ENCODE measurements at regions not wholly inside any gene's neighbourhood (a gene's known extent, or its start where the extent isn't known, plus 50 kb on each side); places are given as distances from the start of the nearest gene placed in this dataset.

DNA sequence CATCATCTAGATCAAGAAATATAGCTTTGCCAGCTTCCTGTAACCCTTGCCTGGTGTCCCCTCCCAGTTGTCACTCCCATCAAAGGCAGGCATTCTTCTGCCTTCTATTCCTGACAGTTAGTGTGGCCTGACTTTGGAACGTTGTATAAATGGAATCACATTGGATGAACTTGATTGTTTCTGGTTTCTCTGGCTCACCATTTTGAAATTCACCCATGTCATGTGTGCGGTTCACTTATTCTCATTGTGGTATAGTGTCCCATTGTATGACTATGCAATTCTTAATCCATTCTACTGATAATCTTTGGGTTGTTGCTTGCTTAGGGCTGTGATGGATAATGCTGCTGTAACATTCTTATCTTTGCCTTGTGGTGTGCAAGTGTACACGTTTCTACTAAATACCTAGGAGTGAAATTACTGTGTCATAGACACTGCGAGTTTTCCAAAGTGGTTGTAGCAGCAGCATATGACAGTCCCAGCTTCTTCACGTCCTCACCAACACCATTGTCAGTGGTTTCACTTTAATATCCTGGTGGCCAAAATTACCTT, 73.2 kb downstream of the VEGFA start (continued):
- no peak for TF ChIP-seq SRSF9 (IDR thresholded peaks at IDR 0.05; ENCODE audit: borderline replicate concordance, low read depth, low read length)
- no peak for TF ChIP-seq ZNF347 (CRISPR knock-in tag; IDR thresholded peaks at IDR 0.05; ENCODE audit: low read depth)
- TF ChIP-seq ZNF197 (CRISPR knock-in tag; IDR thresholded peaks at IDR 0.05; ENCODE audit: low read depth) = 0 out of 2 replicates have a peak, but pooled peaks have one; percentile 30
- 0 out of 2 replicates have a peak, but pooled peaks have one; percentile 34 for TF ChIP-seq ERF (CRISPR knock-in tag; IDR thresholded peaks at IDR 0.05)
- TF ChIP-seq, protein P1, sequence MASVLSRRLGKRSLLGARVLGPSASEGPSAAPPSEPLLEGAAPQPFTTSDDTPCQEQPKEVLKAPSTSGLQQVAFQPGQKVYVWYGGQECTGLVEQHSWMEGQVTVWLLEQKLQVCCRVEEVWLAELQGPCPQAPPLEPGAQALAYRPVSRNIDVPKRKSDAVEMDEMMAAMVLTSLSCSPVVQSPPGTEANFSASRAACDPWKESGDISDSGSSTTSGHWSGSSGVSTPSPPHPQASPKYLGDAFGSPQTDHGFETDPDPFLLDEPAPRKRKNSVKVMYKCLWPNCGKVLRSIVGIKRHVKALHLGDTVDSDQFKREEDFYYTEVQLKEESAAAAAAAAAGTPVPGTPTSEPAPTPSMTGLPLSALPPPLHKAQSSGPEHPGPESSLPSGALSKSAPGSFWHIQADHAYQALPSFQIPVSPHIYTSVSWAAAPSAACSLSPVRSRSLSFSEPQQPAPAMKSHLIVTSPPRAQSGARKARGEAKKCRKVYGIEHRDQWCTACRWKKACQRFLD (CRISPR knock-in tag; IDR thresholded peaks at IDR 0.05) = no peak
- TF ChIP-seq ZNF766 (CRISPR knock-in tag; conservative IDR thresholded peaks at IDR 0.05) = no peak; the same call in 1 of the 2 replicates
- TF ChIP-seq MYBL2 (IDR thresholded peaks at IDR 0.05; ENCODE audit: low read depth) = no peak
- TF ChIP-seq MYBL2 (CRISPR knock-in tag; IDR thresholded peaks at IDR 0.05; ENCODE audit: borderline replicate concordance) = no peak
- TF ChIP-seq, protein P2, sequence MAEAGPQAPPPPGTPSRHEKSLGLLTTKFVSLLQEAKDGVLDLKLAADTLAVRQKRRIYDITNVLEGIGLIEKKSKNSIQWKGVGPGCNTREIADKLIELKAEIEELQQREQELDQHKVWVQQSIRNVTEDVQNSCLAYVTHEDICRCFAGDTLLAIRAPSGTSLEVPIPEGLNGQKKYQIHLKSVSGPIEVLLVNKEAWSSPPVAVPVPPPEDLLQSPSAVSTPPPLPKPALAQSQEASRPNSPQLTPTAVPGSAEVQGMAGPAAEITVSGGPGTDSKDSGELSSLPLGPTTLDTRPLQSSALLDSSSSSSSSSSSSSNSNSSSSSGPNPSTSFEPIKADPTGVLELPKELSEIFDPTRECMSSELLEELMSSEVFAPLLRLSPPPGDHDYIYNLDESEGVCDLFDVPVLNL (CRISPR knock-in tag; IDR thresholded peaks at IDR 0.05; ENCODE audit: low read depth) = no peak
- no peak for TF ChIP-seq ZNF146 (CRISPR knock-in tag; IDR thresholded peaks at IDR 0.05; ENCODE audit: unreplicated experiment)
- no peak for TF ChIP-seq RERE (CRISPR knock-in tag; IDR thresholded peaks at IDR 0.05; ENCODE audit: borderline replicate concordance)
- TF ChIP-seq NELFE (IDR thresholded peaks at IDR 0.05; ENCODE audit: insufficient read depth, insufficient read length) = no peak
- no peak for TF ChIP-seq DNMT1 (IDR thresholded peaks at IDR 0.05)
- no peak for TF ChIP-seq ZNF639 (CRISPR knock-in tag; conservative IDR thresholded peaks at IDR 0.05 in 1 of 2, IDR thresholded peaks at IDR 0.05 in 1 of 2)
- no peak for TF ChIP-seq ZBED1 (IDR thresholded peaks at IDR 0.05)
- no peak for TF ChIP-seq KDM5B (IDR thresholded peaks at IDR 0.05; ENCODE audit: insufficient replicate concordance, low read depth, low read length)
- TF ChIP-seq ZNF780A (CRISPR knock-in tag; IDR thresholded peaks at IDR 0.05) = no peak
- TF ChIP-seq PHB (CRISPR knock-in tag; IDR thresholded peaks at IDR 0.05) = no peak
- no peak for TF ChIP-seq MAX (CRISPR knock-in tag; IDR thresholded peaks at IDR 0.05)

All from K562 (cell line).